IMR-90 (cell line): ENCODE measurements at regions not wholly inside any gene's neighbourhood (a gene's known extent, or its start where the extent isn't known, plus 50 kb on each side); places are given as distances from the start of the nearest gene placed in this dataset.

Experiments
- ATAC-seq: fragments of 200-7000 bp; cut with Tn5 transposase; 2 replicates; pipeline ENCODE4 v1.9.1; 2020; ENCODE audit warnings: low read depth, mild to moderate bottlenecking, moderate library complexity
- BruUV-seq: library from RNA; stranded (reverse); fragments of 400-500 nt; replicated peaks from 2 replicates; lab custom pipeline; 2021; lab: Mats Ljungman, UMichigan
- CTCF ChIA-PET: fragments of 300-600 bp; formaldehyde crosslinking; extraction: SDS; loops from one replicate; lab custom pipeline; 2021; ENCODE audit warnings: antibody characterized with exemption; lab: Yijun Ruan, JAX
- POLR2A ChIA-PET: fragments of 300-600 bp; sonication (Branson Sonifier 250); formaldehyde crosslinking; loops from one replicate; lab custom pipeline; 2022; ENCODE audit warnings: antibody characterized with exemption; ENCODE audit not compliant: unreplicated experiment; lab: Charles Lee
- DNase-seq: peaks from one replicate; pipeline ENCODE4 v3.0.0; 2013
- H2AFZ ChIP-seq: replicated peaks from 2 replicates; pipeline ENCODE3; 2013; ENCODE audit warnings: low read length, mild to moderate bottlenecking; ENCODE audit not compliant: poor library complexity
- H2AK5ac ChIP-seq: 2 replicates; pipeline ENCODE4 v1.6.1; 2013; ENCODE audit warnings: low read depth, low read length, inconsistent platforms
- H2AK9ac ChIP-seq: replicated peaks from 2 replicates; pipeline ENCODE3; 2013; ENCODE audit warnings: mild to moderate bottlenecking, low read depth, low read length, moderate library complexity; ENCODE audit not compliant: poor library complexity
- H2BK120ac ChIP-seq: 2 replicates; pipeline ENCODE4 v1.6.1; 2013; ENCODE audit warnings: low read depth, low read length, inconsistent platforms
- H2BK15ac ChIP-seq: 3 replicates; pipeline ENCODE4 v1.6.1; 2013; ENCODE audit warnings: low read depth, low read length, inconsistent platforms
- H2BK20ac ChIP-seq: 2 replicates; pipeline ENCODE4 v1.6.1; 2013; ENCODE audit warnings: low read depth, mild to moderate bottlenecking, inconsistent platforms, low read length, moderate library complexity
- H2BK5ac ChIP-seq: 2 replicates; pipeline ENCODE4 v1.6.1; 2013; ENCODE audit warnings: mild to moderate bottlenecking, low read depth, low read length, inconsistent platforms; ENCODE audit not compliant: poor library complexity, severe bottlenecking
- H3K14ac ChIP-seq: replicated peaks from 2 replicates; pipeline ENCODE4 v1.6.1; 2013; ENCODE audit warnings: low read depth, low read length, inconsistent platforms
- H3K18ac ChIP-seq: 2 replicates; pipeline ENCODE4 v1.6.1; 2013; ENCODE audit warnings: low read depth, low read length, control low read depth
- H3K23ac ChIP-seq: 2 replicates; pipeline ENCODE4 v1.6.1; 2013; ENCODE audit warnings: low read depth, low read length, inconsistent platforms
- H3K27ac ChIP-seq: 2 replicates; pipeline ENCODE4 v1.5.1; 2013; ENCODE audit warnings: mild to moderate bottlenecking, control low read depth, low read length; ENCODE audit not compliant: insufficient read depth
- H3K27me3 ChIP-seq: 2 replicates; pipeline ENCODE4 v1.6.1; 2013; ENCODE audit warnings: low read length; ENCODE audit not compliant: control insufficient read depth, insufficient read depth
- H3K36me3 ChIP-seq: 2 replicates; pipeline ENCODE4 v1.6.1; 2013; ENCODE audit warnings: low read length, mixed read lengths; ENCODE audit not compliant: control insufficient read depth, insufficient read depth
- H3K4ac ChIP-seq: 2 replicates; pipeline ENCODE4 v1.6.1; 2013; ENCODE audit warnings: low read depth, low read length, inconsistent platforms
- H3K4me1 ChIP-seq: 2 replicates; pipeline ENCODE4 v1.6.1; 2013; ENCODE audit warnings: low read length, mixed read lengths; ENCODE audit not compliant: control insufficient read depth, insufficient read depth
- H3K4me2 ChIP-seq: 2 replicates; pipeline ENCODE4 v1.6.1; 2013; ENCODE audit warnings: low read depth, mild to moderate bottlenecking, control low read depth, low read length, moderate library complexity
- H3K4me3 ChIP-seq: 2 replicates; pipeline ENCODE4 v1.5.1; 2013; ENCODE audit warnings: low read depth, mild to moderate bottlenecking, control low read depth, low read length, moderate library complexity; ENCODE audit not compliant: insufficient read depth
- H3K56ac ChIP-seq: 2 replicates; pipeline ENCODE4 v1.6.1; 2013; ENCODE audit warnings: low read length, inconsistent platforms; ENCODE audit not compliant: insufficient read depth; ENCODE audit errors: extremely low read depth
- H3K79me1 ChIP-seq, 2 experiments: 2 replicates each; pipeline ENCODE4 v1.6.1; 2013; ENCODE audit warnings: low read length in 2 of 2, inconsistent platforms in 1 of 2, low read depth in 1 of 2
- H3K9ac ChIP-seq: 2 replicates; pipeline ENCODE4 v1.6.1; 2013; ENCODE audit warnings: low read depth, low read length, control low read depth
- H3K9me1 ChIP-seq: 2 replicates; pipeline ENCODE4 v1.6.1; 2013; ENCODE audit warnings: low read length, inconsistent platforms; ENCODE audit not compliant: insufficient read depth
- H3K9me3 ChIP-seq: 2 replicates; pipeline ENCODE4 v1.6.1; 2013; ENCODE audit warnings: low read length; ENCODE audit not compliant: control insufficient read depth, insufficient read depth
- H4K20me1 ChIP-seq: 2 replicates; pipeline ENCODE4 v1.6.1; 2013; ENCODE audit warnings: low read length, inconsistent platforms; ENCODE audit not compliant: insufficient read depth
- H4K5ac ChIP-seq: 2 replicates; pipeline ENCODE4 v1.6.1; 2013; ENCODE audit warnings: mild to moderate bottlenecking, low read depth, low read length, control low read depth
- H4K8ac ChIP-seq, 2 experiments: 2 replicates each; pipeline ENCODE4 v1.6.1; 2013; ENCODE audit warnings: low read depth in 2 of 2, low read length in 2 of 2, control low read depth in 1 of 2, inconsistent platforms in 1 of 2
- H4K91ac ChIP-seq: 2 replicates; pipeline ENCODE4 v1.6.1; 2013; ENCODE audit warnings: low read depth, low read length, inconsistent platforms; ENCODE audit not compliant: insufficient read depth
- BHLHE40 ChIP-seq: fragments of 150-350 bp; IDR thresholded peaks from 2 replicates; pipeline ENCODE4 v1.6.1; 2016; ENCODE audit warnings: mild to moderate bottlenecking, low read depth, low read length
- CTCF ChIP-seq: conservative IDR thresholded peaks from 2 replicates; pipeline ENCODE4 v1.5.1; 2012; ENCODE audit warnings: mild to moderate bottlenecking, low read depth, low read length, improper control_type of control experiment
- ELK1 ChIP-seq: fragments of 150-350 bp; IDR thresholded peaks from 2 replicates; pipeline ENCODE4 v1.6.1; 2016; ENCODE audit warnings: low read depth, mild to moderate bottlenecking, low read length, moderate library complexity, borderline replicate concordance
- MAZ ChIP-seq: IDR thresholded peaks from 2 replicates; pipeline ENCODE4 v1.6.1; 2012; ENCODE audit warnings: low read depth, mild to moderate bottlenecking, low read length, improper control_type of control experiment, moderate library complexity, borderline replicate concordance
- RFX5 ChIP-seq: IDR thresholded peaks from 2 replicates; pipeline ENCODE4 v1.8.0; 2012; ENCODE audit warnings: low read depth, mild to moderate bottlenecking, low read length, moderate library complexity
- USF2 ChIP-seq: fragments of 150-350 bp; IDR thresholded peaks from 2 replicates; pipeline ENCODE4 v1.6.1; 2017; ENCODE audit warnings: mild to moderate bottlenecking, antibody characterized with exemption, low read length, low read depth
- dilution Hi-C: fragments of 300-500 bp; cut with HindIII; formaldehyde crosslinking; loops from one replicate; pipeline ENCODE4 v1.14.3; 2018; ENCODE audit warnings: low sequenced_read_pairs; ENCODE audit not compliant: unreplicated experiment
- in situ Hi-C: fragments of 300-500 bp; cut with MboI; formaldehyde crosslinking; loops from 3 replicates; pipeline ENCODE4 v1.14.3; 2019; ENCODE audit warnings: low sequenced_read_pairs, inconsistent platforms, mixed read lengths
- intact Hi-C: fragments of 100-400 bp; cut with micrococcal nuclease; formaldehyde crosslinking; loops from 2 replicates; pipeline ENCODE4 v1.10.0; 2022

DNA sequence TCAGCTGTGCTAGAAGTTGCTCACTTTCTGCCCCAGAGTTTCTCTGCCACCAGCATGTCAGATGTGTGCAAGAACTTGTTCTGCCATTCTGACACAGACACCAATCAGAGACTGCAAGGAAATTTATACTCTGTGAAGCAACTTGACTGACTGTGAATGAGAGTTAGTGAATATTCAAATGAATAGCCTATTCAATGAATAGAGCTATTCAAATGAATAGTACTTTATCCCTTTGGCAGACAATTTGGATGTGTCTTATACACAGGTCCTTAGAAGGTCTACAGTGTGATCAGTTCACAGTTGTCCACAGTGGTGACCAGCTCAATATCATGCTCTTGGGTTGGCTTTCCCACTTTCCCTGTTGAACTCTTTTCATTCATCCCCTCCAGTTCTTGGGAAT, 138.1 kb downstream of the MACC1 start:
- TF ChIP-seq BHLHE40 (no peak), USF2 (no peak), ELK1 (no peak), RFX5 (no peak), CTCF (no peak), MAZ (no peak)
- H3K9me3 ChIP-seq = no peaks in the 10 kb centered on the region
- no peak overlapping the region for H3K4me3 ChIP-seq
- POLR2A ChIA-PET = no interaction called here
- no peak overlapping the region for H2AK5ac ChIP-seq
- no peak for DNase-seq
- H3K4me2 ChIP-seq = no peak overlapping the region
- intact Hi-C loops (no loop called here), dilution Hi-C loops (no loop called here), in situ Hi-C loops (no loop called here)
- H4K5ac ChIP-seq = no peak overlapping the region
- no peak overlapping the region for H2BK120ac ChIP-seq
- H3K36me3 ChIP-seq = no peaks in the 10 kb centered on the region
- no peak overlapping the region for H3K4ac ChIP-seq
- H3K79me1 ChIP-seq = no peaks in the 10 kb centered on the region
- no peak overlapping the region for H3K23ac ChIP-seq
- H2BK20ac ChIP-seq = no peak overlapping the region
- H2AK9ac ChIP-seq = no peak overlapping the region
- no peak overlapping the region for H2AFZ ChIP-seq
- no peak overlapping the region for H2BK15ac ChIP-seq
- no peak overlapping the region for H3K18ac ChIP-seq
- H3K9me1 ChIP-seq = no peaks in the 10 kb centered on the region
- H3K56ac ChIP-seq = no peak overlapping the region
- ATAC-seq = no peak
- no peak overlapping the region for H3K27ac ChIP-seq
- H4K20me1 ChIP-seq = no peaks in the 10 kb centered on the region
- no peak overlapping the region for H2BK5ac ChIP-seq
- H3K27me3 ChIP-seq = no peaks in the 10 kb centered on the region
- H3K9ac ChIP-seq = no peak overlapping the region
- H3K4me1 ChIP-seq = no peaks in the 10 kb centered on the region
- no peak overlapping the region for H3K14ac ChIP-seq
- no peak overlapping the region for H4K8ac ChIP-seq
- no TSS peak for BruUV-seq
- no peak overlapping the region for H4K91ac ChIP-seq
- CTCF ChIA-PET = no interaction called here
